Endothelial cell of umbilical vein (primary cell): ENCODE measurements at regions not wholly inside any gene's neighbourhood (a gene's known extent, or its start where the extent isn't known, plus 50 kb on each side); places are given as distances from the start of the nearest gene placed in this dataset.

Experiments used
- BruUV-seq: library from RNA; stranded (reverse); fragments of 400-500 nt; replicated peaks from 2 replicates; lab custom pipeline; 2021; lab: Mats Ljungman, UMichigan
- CTCF ChIA-PET: fragments of 300-600, 350-600 bp; sonication (Branson Sonifier 250); formaldehyde crosslinking; loops from one replicate; lab custom pipeline; 2021; ENCODE audit warnings: antibody characterized with exemption, inconsistent platforms; lab: Charles Lee
- POLR2A ChIA-PET: fragments of 300-600, 350-600 bp; sonication (Branson Sonifier 250); formaldehyde crosslinking; loops from one replicate; lab custom pipeline; 2021; ENCODE audit warnings: antibody characterized with exemption, inconsistent platforms; lab: Charles Lee
- DNase-seq: peaks from one replicate; pipeline ENCODE4 v3.0.0-alpha.2; 2011; ENCODE audit warnings: low read depth, low spot score
- FAIRE-seq: peaks from 2 replicates; lab custom pipeline; 2011; peaks lifted over from hg19 to GRCh38; lab: Jason Lieb, UNC
- H2AFZ ChIP-seq: 2 replicates; pipeline ENCODE4 v1.6.0; 2012; ENCODE audit warnings: low read depth, low read length, control low read depth, inconsistent platforms
- H3K27ac ChIP-seq: 2 replicates; pipeline ENCODE4 v1.5.1; 2011; ENCODE audit warnings: low read depth, mild to moderate bottlenecking, control low read depth, low read length, moderate library complexity; ENCODE audit not compliant: insufficient read depth
- H3K27me3 ChIP-seq, 2 experiments: 2 replicates each; pipeline versions ENCODE4 v1.6.0 to v1.6.1; 2011; ENCODE audit warnings: low read length in 2 of 2, mixed read lengths in 1 of 2; ENCODE audit not compliant: control insufficient read depth in 2 of 2, insufficient read depth in 2 of 2
- H3K36me3 ChIP-seq, 2 experiments: 2 replicates in 1 of 2; 3 replicates in 1 of 2; pipeline ENCODE4 v1.5.1; 2011; ENCODE audit warnings: low read length in 2 of 2, mild to moderate bottlenecking in 1 of 2, moderate library complexity in 1 of 2; ENCODE audit not compliant: control insufficient read depth in 2 of 2, insufficient read depth in 2 of 2; ENCODE audit errors: extremely low read depth in 1 of 2
- H3K4me1 ChIP-seq: 3 replicates; pipeline ENCODE4 v1.5.1; 2011; ENCODE audit warnings: mild to moderate bottlenecking, low read length; ENCODE audit not compliant: control insufficient read depth, insufficient read depth; ENCODE audit errors: extremely low read depth
- H3K4me2 ChIP-seq: 2 replicates; pipeline ENCODE4 v1.6.1; 2011; ENCODE audit warnings: low read length, control low read depth, mixed read lengths; ENCODE audit not compliant: insufficient read depth
- H3K4me3 ChIP-seq, 3 experiments: fragments of 200-600 bp in 1 of 3; sonication (generic), shearing (Covaris generic) in 1 of 3; replicated peaks in 1 of 3; 2 replicates each; pipeline ENCODE4 v1.5.1; 2011 to 2016; ENCODE audit warnings: control low read depth in 3 of 3, low read length in 3 of 3, mild to moderate bottlenecking in 2 of 3, inconsistent platforms in 1 of 3, low read depth in 1 of 3, moderate library complexity in 1 of 3; ENCODE audit not compliant: insufficient read depth in 1 of 3
- H3K79me2 ChIP-seq: 2 replicates; pipeline ENCODE4 v1.6.0; 2012; ENCODE audit warnings: low read length, inconsistent platforms; ENCODE audit not compliant: control insufficient read depth, insufficient read depth
- H3K9ac ChIP-seq: replicated peaks from 2 replicates; pipeline ENCODE3; 2011; ENCODE audit warnings: low read length, control low read depth; ENCODE audit not compliant: insufficient read depth; ENCODE audit errors: extremely low read depth
- H3K9me1 ChIP-seq: replicated peaks from 3 replicates; pipeline ENCODE4 v1.6.0; 2011; ENCODE audit warnings: mild to moderate bottlenecking, low read length; ENCODE audit not compliant: control insufficient read depth, insufficient read depth; ENCODE audit errors: extremely low read depth
- H3K9me3 ChIP-seq: replicated peaks from 2 replicates; pipeline ENCODE4 v1.5.1; 2012; ENCODE audit warnings: low read length, inconsistent platforms; ENCODE audit not compliant: control insufficient read depth, insufficient read depth
- H4K20me1 ChIP-seq: replicated peaks from 2 replicates; pipeline ENCODE3; 2011; ENCODE audit warnings: mild to moderate bottlenecking, low read length; ENCODE audit not compliant: control insufficient read depth, insufficient read depth; ENCODE audit errors: extremely low read depth
- CTCF ChIP-seq, 2 donors: IDR thresholded peaks; 1 replicate in 1 of 2; 2 replicates in 1 of 2; pipeline ENCODE4 v1.5.1; 2011; ENCODE audit warnings: low read length in 2 of 2, mild to moderate bottlenecking in 2 of 2, moderate library complexity in 2 of 2, control low read depth in 1 of 2, inconsistent platforms in 1 of 2, low read depth in 1 of 2; ENCODE audit not compliant: insufficient read depth in 1 of 2; ENCODE audit errors: extremely low read depth in 1 of 2
- EZH2 ChIP-seq: IDR thresholded peaks from 2 replicates; pipeline ENCODE4 v1.6.1; 2012; ENCODE audit warnings: borderline replicate concordance, low read depth, mild to moderate bottlenecking, moderate library complexity, low read length, inconsistent platforms; ENCODE audit not compliant: severe bottlenecking
- FOS ChIP-seq: IDR thresholded peaks from 2 replicates; pipeline ENCODE4 v1.6.1; 2011; ENCODE audit warnings: mild to moderate bottlenecking, low read length, moderate library complexity, borderline replicate concordance; ENCODE audit not compliant: insufficient read depth
- JUN ChIP-seq: IDR thresholded peaks from 2 replicates; pipeline ENCODE4 v1.6.1; 2011; ENCODE audit warnings: borderline replicate concordance, low read depth; ENCODE audit not compliant: insufficient read length, insufficient read depth
- MYC ChIP-seq: IDR thresholded peaks from one replicate; pipeline ENCODE4 v1.6.1; 2011; ENCODE audit warnings: mild to moderate bottlenecking, low read depth, low read length
- POLR2AphosphoS5 ChIP-seq: IDR thresholded peaks from 2 replicates; pipeline ENCODE4 v1.6.1; 2012; ENCODE audit warnings: low read depth, mild to moderate bottlenecking, control low read depth, low read length, moderate library complexity; ENCODE audit not compliant: insufficient read depth
- dilution Hi-C: fragments of 300-500 bp; cut with MboI; formaldehyde crosslinking; loops from one replicate; pipeline ENCODE4 v1.15.0; 2019; ENCODE audit warnings: low sequenced_read_pairs; ENCODE audit not compliant: extremely low pct_ligation_motif_present
- intact Hi-C: fragments of 100-400 bp; cut with micrococcal nuclease; formaldehyde crosslinking; loops from one replicate; pipeline ENCODE4 v1.10.0; 2022

GRCh38 chr20:43293068-43293786 lies 103.5 kb upstream of the PTPRT start:
- no peak overlapping the region for H3K4me3 ChIP-seq
- H3K27ac ChIP-seq, result no peak overlapping the region
- FAIRE-seq (no peak), DNase-seq (no peak)
- H3K79me2 ChIP-seq, result no peaks in the 10 kb centered on the region
- no peaks in the 10 kb centered on the region for H3K9me1 ChIP-seq
- POLR2A ChIA-PET, result no interaction called here
- intact Hi-C loops, result no loop called here
- no TSS peak for BruUV-seq
- H3K9ac ChIP-seq, result no peak overlapping the region
- H3K36me3 ChIP-seq, result no peaks in the 10 kb centered on the region
- H3K4me2 ChIP-seq, result no peak overlapping the region
- no peak for TF ChIP-seq CTCF (IDR thresholded peaks at IDR 0.05; ENCODE audit: extremely low read depth in 1 of 2, insufficient read depth in 1 of 2, low read depth in 1 of 2, low read length in 2 of 2)
- TF ChIP-seq FOS, result no peak
- no peak for TF ChIP-seq EZH2
- no peak for TF ChIP-seq JUN
- TF ChIP-seq POLR2AphosphoS5, result no peak
- TF ChIP-seq MYC, result no peak
- no peaks in the 10 kb centered on the region for H3K9me3 ChIP-seq
- H3K4me1 ChIP-seq, result no peaks in the 10 kb centered on the region
- H3K27me3 ChIP-seq, result no peaks in the 10 kb centered on the region
- dilution Hi-C loops, result no loop called here
- CTCF ChIA-PET, result no interaction called here
- H4K20me1 ChIP-seq, result no peaks in the 10 kb centered on the region
- no peak overlapping the region for H2AFZ ChIP-seq
